CD4-positive, alpha-beta T cell (primary cell): ENCODE measurements at regions not wholly inside any gene's neighbourhood (a gene's known extent, or its start where the extent isn't known, plus 50 kb on each side); places are given as distances from the start of the nearest gene placed in this dataset.

Experiments
- ATAC-seq: fragments of 200-7000 bp; cut with Tn5 transposase; one replicate; pipeline ENCODE4 v1.10.0; 2022; ENCODE audit warnings: mild to moderate bottlenecking; ENCODE audit not compliant: poor library complexity
- CTCF ChIA-PET: fragments of 350-600 bp; sonication (Branson Sonifier 250); formaldehyde crosslinking; loops from one replicate; lab custom pipeline; 2021; ENCODE audit warnings: antibody characterized with exemption, inconsistent platforms; lab: Charles Lee
- POLR2A ChIA-PET: fragments of 350-600 bp; sonication (Branson Sonifier 250); formaldehyde crosslinking; loops from one replicate; lab custom pipeline; 2021; ENCODE audit warnings: antibody characterized with exemption, inconsistent platforms; lab: Charles Lee
- DNase-seq, 14 experiments: peaks; one replicate each; pipeline ENCODE4 v3.0.0-alpha.2; 2013 to 2020; ENCODE audit warnings: mixed read lengths in 2 of 14
- H3K27ac ChIP-seq, 2 donors: one replicate each; pipeline versions ENCODE4 v1.5.1 to v1.7.0; 2013; ENCODE audit warnings: low read length in 2 of 2, low read depth in 1 of 2, mild to moderate bottlenecking in 1 of 2
- H3K27me3 ChIP-seq, 2 experiments: 1 replicate in 1 of 2; 2 replicates in 1 of 2; pipeline versions ENCODE4 v1.6.1 to v1.7.0; 2013; ENCODE audit warnings: low read length in 2 of 2, control low read depth in 1 of 2, mild to moderate bottlenecking in 1 of 2, moderate library complexity in 1 of 2; ENCODE audit not compliant: insufficient read depth in 2 of 2, control insufficient read depth in 1 of 2
- H3K36me3 ChIP-seq: one replicate; pipeline ENCODE4 v1.6.1; 2013; ENCODE audit warnings: low read length, control low read depth; ENCODE audit not compliant: insufficient read depth
- H3K4me1 ChIP-seq: one replicate; pipeline ENCODE4 v1.6.1; 2013; ENCODE audit warnings: low read length, control low read depth; ENCODE audit not compliant: insufficient read depth
- H3K4me3 ChIP-seq: one replicate; pipeline ENCODE4 v1.5.1; 2013; ENCODE audit warnings: mild to moderate bottlenecking, low read length, moderate library complexity
- H3K9me3 ChIP-seq, 2 experiments: 1 replicate in 1 of 2; 2 replicates in 1 of 2; pipeline versions ENCODE4 v1.6.1 to v1.7.0; 2013; ENCODE audit warnings: low read length in 2 of 2, mild to moderate bottlenecking in 2 of 2, control low read depth in 1 of 2, moderate library complexity in 1 of 2; ENCODE audit not compliant: control insufficient read depth in 1 of 2, insufficient read depth in 1 of 2
- H3K27ac Mint-ChIP-seq: one replicate; pipeline ENCODE4 v1.8.0; 2020; ENCODE audit warnings: mixed read lengths
- H3K27me3 Mint-ChIP-seq: one replicate; pipeline ENCODE4 v1.8.0; 2021; ENCODE audit warnings: mixed read lengths
- H3K36me3 Mint-ChIP-seq: one replicate; pipeline ENCODE4 v1.8.0; 2021; ENCODE audit warnings: low read depth, mixed read lengths
- H3K4me1 Mint-ChIP-seq: one replicate; pipeline ENCODE4 v1.8.0; 2021; ENCODE audit warnings: low read depth, mixed read lengths
- H3K4me3 Mint-ChIP-seq: one replicate; pipeline ENCODE4 v1.8.0; 2020; ENCODE audit warnings: mild to moderate bottlenecking, mixed read lengths
- H3K9me3 Mint-ChIP-seq: one replicate; pipeline ENCODE4 v1.8.0; 2020; ENCODE audit warnings: mixed read lengths
- intact Hi-C, 2 experiments: fragments of 100-400 bp; cut with DNase I in 1 of 2; cut with micrococcal nuclease in 1 of 2; formaldehyde crosslinking; loops; one replicate each; pipeline versions ENCODE4 v1.15.1 to v1.9.0; 2023 to 2025; cut with DNase I, micrococcal nuclease
- TF ChIP-seq, protein P1 (sequence below): fragments of 200-600 bp; IDR thresholded peaks from one replicate; pipeline ENCODE4 v1.8.0; 2022; ENCODE audit warnings: antibody characterized with exemption, mild to moderate bottlenecking

DNA sequence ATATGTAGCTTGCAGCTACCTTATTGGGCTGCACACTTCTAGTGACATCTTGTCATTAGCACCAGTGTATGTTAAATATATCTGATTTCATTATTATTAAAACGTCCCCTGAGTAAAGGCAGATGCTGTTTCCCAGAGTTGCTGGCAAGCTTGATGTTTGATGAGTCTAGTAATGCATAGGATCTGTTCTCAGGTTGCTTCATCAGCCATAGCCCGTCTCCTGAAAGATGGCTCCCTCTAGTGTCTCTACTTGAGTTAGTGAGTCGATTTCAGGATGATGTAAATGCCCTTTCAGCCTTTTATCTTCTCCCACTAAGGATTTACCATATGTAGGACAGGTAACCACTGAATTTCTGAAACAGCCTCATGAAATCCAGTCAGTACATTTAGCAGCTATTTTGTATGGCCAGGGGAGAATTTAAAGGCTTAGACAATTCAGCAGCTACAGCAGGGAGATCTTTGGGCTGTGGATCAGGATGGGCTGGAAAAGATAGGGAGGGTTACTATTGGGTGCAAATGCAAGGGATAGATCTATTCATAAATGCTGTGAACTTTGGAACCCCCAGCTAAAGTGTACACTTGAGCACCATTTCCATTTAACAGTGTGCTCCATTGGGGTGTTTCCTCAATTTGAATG, 376.3 kb downstream of the CNTNAP4 start:
- H3K4me3 Mint-ChIP-seq: no peak overlapping the region
- ATAC-seq: no peak
- no peak for DNase-seq
- no peaks in the 10 kb centered on the region for H3K4me1 Mint-ChIP-seq
- intact Hi-C loops: no loop called here
- TF ChIP-seq, protein P1, sequence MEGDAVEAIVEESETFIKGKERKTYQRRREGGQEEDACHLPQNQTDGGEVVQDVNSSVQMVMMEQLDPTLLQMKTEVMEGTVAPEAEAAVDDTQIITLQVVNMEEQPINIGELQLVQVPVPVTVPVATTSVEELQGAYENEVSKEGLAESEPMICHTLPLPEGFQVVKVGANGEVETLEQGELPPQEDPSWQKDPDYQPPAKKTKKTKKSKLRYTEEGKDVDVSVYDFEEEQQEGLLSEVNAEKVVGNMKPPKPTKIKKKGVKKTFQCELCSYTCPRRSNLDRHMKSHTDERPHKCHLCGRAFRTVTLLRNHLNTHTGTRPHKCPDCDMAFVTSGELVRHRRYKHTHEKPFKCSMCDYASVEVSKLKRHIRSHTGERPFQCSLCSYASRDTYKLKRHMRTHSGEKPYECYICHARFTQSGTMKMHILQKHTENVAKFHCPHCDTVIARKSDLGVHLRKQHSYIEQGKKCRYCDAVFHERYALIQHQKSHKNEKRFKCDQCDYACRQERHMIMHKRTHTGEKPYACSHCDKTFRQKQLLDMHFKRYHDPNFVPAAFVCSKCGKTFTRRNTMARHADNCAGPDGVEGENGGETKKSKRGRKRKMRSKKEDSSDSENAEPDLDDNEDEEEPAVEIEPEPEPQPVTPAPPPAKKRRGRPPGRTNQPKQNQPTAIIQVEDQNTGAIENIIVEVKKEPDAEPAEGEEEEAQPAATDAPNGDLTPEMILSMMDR: no peak
- Histone ChIP-seq H3K36me3 (no peaks in the 10 kb centered on the region), H3K27ac (no peak overlapping the region), H3K9me3 (peaks cover 0 to 6% of the 10 kb centered on the region in 2 experiments), H3K27me3 (no peaks in the 10 kb centered on the region), H3K4me3 (no peak overlapping the region), H3K4me1 (no peaks in the 10 kb centered on the region)
- CTCF ChIA-PET: no interaction called here
- no peaks in the 10 kb centered on the region for H3K27me3 Mint-ChIP-seq
- no peaks in the 10 kb centered on the region for H3K36me3 Mint-ChIP-seq
- POLR2A ChIA-PET: no interaction called here
- no peak overlapping the region for H3K27ac Mint-ChIP-seq
- H3K9me3 Mint-ChIP-seq: no peaks in the 10 kb centered on the region

DNA sequence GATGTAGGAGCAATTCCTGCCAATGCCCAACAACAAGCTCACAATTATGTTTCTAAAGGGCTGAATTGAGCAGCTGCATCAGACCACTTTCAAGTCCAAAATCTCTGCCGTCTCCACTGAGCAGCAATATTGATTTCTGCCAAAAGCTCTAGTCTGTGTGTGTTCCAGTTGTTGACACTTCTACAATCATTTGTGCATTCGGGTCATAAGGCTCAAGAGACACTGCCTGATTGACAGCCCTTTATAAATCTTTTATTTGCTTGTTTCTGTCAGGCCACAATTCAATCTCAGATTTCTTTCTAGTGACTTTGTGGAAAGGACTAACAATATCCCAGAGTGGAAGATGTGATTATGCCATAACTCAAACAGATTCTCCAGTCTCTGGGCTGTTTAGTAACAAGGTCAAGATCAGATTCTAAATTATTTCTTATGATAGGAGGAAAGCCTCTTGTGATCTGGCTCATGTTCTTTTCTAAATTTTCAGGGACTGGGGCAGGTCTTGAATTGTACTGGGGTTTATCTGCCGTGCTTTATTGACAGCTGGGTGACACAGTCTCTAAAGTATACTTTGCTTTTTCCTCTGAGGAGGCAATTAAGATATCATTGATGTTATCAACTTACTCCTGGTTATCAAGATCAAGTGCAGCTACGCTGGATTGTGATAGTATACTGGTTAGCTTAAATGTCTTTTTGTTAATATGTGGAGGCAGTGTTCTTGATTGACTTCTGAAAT, 377.1 kb downstream of the CNTNAP4 start:
- DNase-seq (no peak), ATAC-seq (no peak)
- Mint-ChIP-seq H3K27ac (no peak overlapping the region), H3K4me3 (no peak overlapping the region), H3K27me3 (no peaks in the 10 kb centered on the region), H3K9me3 (no peaks in the 10 kb centered on the region), H3K36me3 (no peaks in the 10 kb centered on the region), H3K4me1 (no peaks in the 10 kb centered on the region)
- H3K27me3 ChIP-seq: no peaks in the 10 kb centered on the region
- no peaks in the 10 kb centered on the region for H3K4me1 ChIP-seq
- TF ChIP-seq, protein P1: no peak
- no peak overlapping the region for H3K27ac ChIP-seq
- intact Hi-C loops: no loop called here
- H3K9me3 ChIP-seq: no peaks in the 10 kb centered on the region
- no peaks in the 10 kb centered on the region for H3K36me3 ChIP-seq
- H3K4me3 ChIP-seq: no peak overlapping the region
- CTCF ChIA-PET: no interaction called here
- POLR2A ChIA-PET: no interaction called here

DNA sequence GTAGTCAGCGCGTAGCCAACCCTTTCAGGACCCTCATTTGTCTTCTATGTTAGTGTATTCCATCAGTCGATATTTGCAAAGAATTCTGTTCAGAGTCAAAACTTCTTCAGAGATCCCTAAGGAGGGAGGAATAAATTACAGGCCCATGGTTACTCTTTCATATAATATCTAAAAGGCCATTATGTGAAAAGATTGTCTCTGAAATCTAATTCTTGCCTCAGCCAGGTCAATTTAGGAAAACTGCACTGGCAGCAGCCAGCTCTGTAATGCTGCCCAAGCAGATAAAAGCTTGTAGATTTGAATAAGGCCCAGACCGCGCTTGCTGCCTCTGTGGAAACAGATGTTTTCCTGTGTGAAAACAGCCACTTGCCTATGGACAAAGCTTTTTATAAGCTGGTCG, 379.8 kb downstream of the CNTNAP4 start:
- Mint-ChIP-seq H3K9me3 (no peaks in the 10 kb centered on the region), H3K4me3 (no peak overlapping the region), H3K4me1 (no peaks in the 10 kb centered on the region), H3K27me3 (no peaks in the 10 kb centered on the region), H3K36me3 (no peaks in the 10 kb centered on the region), H3K27ac (no peak overlapping the region)
- Histone ChIP-seq H3K4me1 (no peaks in the 10 kb centered on the region), H3K27me3 (no peaks in the 10 kb centered on the region), H3K9me3 (no peaks in the 10 kb centered on the region), H3K36me3 (no peaks in the 10 kb centered on the region), H3K27ac (no peak overlapping the region), H3K4me3 (no peak overlapping the region)
- ChIA-PET CTCF (no interaction called here), POLR2A (no interaction called here)
- DNase-seq (no peak), ATAC-seq (no peak)
- intact Hi-C loops: no loop called here
- TF ChIP-seq, protein P1: no peak
